HG03460 (cell line): ENCODE measurements at regions not wholly inside any gene's neighbourhood (a gene's known extent, or its start where the extent isn't known, plus 50 kb on each side); places are given as distances from the start of the nearest gene placed in this dataset.
"Not testable (repeated sequence)": the region's sequence is repeated elsewhere in the genome, so short reads cannot be mapped to it uniquely, and the experiment has no call there.

Experiments used
- ATAC-seq: cut with Tn5 transposase; IDR thresholded peaks from one replicate; pipeline ENCODE4 v1.9.1; 2021; ENCODE audit not compliant: unreplicated experiment

DNA sequence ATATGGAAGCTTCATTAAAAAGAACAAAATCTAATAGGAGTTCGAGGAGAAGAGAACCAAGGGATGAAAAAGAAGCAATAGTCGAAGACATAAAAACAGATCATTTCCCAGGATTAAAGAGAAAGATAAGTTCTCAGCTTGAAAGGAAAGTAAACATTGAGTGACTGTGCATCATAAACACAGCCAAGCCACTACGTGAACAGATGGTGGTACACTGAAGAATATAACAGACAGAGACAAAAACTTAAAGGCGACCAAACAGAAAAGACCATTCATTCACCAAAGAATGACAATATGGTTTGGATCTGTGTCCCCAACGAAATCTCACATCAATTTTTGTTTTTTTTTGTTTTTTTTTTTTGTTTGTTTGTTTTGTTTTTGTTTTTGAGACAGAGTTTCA is 210.8 kb upstream of the LINGO1 start:
- no peak for ATAC-seq

DNA sequence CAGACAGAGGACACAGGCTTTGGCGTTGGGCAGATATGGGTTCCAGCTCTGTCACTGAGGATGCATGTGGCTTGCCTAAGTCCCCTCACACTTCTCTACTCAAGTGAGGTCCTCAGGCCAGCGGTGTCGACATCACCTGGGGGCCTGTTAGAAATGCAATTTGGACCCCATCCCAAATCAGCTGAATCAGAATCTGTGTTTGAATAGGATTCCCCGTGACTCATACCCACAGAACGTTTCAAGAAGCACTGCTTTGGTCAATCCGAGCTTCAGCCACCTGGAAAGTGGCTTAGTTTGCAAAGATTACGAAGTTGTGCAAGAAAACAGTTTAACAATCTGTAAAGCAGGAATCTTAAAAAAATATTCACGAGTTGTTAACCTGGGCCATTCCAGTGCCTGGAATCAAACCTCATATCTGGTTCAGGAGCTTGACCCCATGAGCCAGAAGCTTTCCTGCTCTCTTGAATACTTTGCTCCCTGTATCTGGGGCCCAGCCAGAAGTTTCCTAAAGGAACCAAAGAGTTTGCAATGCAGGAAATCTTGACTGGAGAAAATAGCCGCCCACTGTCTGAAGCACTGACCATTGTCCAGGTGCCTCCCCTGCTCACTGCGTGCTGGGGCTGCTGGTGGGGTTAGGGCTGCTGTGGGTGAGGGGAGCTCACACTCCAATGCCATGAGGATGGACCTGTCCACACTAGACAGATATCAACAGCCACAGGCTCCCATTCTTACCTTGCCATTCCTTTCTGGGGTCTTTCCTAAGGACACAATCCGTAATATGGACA is 208.5 kb upstream of the LINGO1 start:
- no peak for ATAC-seq

DNA sequence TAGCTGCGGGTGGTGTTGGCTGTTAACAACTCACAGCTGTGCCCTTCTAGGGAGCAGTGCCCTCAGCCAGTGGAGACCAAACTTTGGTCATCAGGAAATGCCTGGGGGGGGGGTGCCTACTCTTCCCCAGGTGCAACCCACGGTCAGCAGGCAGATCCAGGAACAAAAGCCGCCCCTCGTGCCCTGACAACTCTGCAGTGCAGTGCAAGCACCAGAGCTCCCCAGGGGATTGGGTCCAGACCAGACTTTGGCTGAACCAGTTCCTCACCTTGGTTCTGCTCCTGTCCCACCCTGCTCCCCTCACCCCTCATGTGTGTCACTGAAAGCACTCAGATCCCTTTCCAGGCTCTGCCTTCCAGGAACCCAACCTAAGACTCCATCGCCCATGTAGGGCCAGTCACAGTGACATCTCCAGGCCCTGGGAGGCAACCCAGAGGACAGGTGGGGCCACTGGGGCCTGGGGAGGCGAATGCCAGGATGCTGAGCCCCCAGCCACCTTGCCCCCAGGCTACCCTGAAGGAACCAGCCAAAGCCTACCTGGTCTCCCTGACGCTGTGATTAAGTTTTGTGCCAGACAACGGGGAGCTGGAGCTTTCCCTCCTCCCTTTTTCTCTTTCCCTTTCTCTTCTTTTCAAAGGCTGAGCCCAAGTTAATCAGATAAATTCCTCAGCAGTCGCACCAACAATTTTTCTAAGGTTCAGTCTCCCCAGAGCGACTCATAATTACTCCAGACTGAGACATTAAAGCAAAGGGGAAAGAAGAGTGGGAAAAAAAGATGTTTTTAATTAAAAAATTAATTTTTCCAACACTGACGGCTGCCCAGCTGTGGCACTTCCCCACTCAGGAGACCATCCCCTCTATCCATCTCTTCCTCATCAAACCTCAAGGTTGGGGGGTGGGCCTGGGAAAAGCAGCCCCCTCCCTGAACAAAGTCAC is 207.5 kb upstream of the LINGO1 start:
- ATAC-seq: no peak

DNA sequence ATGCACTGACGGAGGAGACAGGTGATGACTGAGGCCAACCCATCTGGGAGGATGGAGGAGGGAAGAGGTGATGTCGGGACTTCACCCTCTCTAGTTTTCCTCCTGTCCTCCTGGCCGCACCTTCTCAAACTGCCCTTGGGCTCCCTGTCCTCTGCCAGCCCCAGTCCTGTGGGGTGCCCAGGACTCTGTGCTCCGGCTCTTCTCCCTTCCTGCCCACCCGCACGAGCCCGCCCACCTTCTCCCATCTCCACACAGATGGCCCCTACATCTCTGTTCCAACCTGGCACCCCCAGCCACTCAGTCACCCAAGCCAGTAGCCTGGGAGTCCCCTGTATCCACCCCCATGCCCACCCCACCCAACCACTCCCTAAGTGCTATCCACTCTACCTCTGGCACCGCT is 206.7 kb upstream of the LINGO1 start:
- no peak for ATAC-seq

DNA sequence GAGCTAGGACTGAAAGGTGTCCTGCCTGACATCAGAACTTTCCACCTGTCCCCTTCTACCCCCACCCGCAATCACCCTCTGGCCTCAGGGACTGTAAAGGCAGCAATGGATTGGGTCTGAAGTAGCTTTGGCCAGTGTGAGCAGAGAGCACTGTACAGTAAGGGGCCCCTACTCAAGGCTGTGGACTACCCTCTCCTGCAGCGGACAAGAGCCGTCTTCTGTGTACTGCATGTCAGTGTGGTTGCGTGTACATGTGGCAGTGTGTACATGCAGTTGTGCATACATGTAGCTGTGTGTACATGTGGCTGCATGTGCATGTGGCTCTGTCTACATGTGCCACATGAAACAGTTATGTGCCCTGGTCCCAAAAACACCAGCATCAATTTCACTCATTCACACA is 205.9 kb upstream of the LINGO1 start:
- no peak for ATAC-seq

DNA sequence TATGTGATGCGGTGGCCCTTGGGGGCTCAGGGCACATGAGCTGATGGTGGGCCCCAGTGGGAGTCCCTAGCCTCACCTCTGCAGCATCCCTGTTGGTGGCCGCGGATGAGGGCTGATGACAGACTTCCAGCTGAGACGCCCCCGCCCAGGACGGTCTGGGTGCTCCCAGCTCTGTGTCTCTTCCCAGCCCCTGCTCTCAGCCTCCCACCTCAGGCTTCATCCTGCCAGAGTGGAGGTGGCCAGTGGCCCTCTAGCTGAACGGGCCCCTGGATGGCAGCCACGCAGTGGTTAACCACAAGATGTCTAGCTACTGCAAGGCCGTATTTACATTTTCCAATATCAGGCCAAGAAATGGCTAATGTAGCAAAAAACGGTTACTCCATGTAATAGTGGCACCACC is 205.3 kb upstream of the LINGO1 start:
- ATAC-seq: no peak

DNA sequence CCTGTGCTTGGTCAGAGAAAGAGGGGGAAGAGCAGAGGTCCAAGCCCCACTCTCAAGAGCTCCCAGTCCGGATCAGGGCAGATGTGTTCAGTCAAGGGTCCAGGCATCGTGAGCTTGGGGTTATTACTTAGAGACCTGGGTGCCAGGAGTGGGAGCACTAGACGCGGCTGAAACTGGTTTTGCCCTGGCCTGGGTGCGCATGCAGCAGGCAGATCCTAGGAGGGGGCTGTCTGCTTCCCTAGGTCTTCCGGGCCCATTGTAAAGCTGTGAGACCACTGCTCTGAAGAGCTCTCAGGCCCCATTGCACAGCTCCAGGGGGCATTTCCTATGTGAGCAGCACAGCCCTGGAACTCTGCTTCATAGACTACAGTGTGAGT is 204.9 kb upstream of the LINGO1 start:
- no peak for ATAC-seq

DNA sequence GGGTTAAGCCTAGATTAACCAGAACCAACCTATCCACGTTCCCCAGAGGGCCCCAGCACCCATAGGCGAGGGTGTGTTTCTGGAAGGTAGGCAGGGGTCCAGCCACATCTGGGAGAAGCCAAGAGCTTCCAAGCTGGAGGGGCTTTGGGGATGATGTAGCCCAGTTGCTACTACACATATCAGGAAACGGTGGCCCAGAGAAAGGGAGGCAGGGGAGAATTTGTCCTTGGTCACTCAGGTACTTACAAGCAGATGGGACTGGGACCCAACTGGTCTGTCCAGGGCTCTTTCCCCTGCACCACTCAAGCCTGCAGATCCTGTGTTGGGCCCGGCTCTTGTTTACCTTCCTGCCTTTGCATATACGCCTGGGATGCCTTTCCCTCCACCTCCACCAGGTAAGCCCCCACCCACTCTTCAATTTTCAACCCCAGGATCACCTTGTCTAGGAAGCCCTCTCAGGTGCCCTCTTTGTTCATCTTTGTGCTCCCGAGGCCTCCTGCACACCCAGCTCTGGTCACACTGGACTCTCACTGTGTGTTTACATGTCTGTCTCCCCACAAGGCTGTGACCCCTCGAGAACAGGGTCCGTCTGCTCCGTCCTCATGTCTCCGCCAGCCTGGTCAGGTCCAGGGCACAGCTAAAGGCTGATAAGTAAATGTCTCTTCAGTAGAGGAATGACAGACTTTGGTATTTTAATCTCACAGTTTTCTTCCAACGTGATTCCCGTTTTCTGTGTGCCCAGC is 204.4 kb upstream of the LINGO1 start:
- no peak for ATAC-seq

DNA sequence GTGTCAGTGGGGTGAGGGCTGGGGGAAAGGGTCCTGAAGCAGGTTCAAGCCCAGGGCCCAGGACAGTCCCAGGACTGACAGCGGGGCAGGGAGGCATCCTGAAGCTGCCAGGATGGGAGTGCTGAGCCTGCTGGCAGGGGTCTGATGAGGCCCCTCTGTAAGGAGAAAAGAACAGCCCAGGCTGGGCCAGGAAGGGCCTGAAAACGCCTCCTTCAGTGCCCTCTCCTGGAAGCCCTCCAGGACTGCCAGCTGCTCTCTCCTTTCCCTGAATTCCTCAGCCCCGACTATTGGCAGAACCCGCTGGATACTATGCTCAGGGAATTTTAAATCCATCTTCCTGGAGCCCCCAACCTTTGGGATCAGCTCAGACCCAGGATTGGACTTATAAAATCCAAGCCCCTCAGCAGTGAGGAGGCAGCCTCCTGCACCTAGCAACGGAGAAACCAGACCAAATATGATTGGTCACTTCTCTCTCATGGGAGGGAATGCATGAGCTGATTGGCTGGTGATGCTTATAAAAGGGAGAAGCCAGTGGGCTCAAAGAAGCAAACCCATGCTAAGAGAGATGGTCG is 203.5 kb upstream of the LINGO1 start:
- no peak for ATAC-seq

DNA sequence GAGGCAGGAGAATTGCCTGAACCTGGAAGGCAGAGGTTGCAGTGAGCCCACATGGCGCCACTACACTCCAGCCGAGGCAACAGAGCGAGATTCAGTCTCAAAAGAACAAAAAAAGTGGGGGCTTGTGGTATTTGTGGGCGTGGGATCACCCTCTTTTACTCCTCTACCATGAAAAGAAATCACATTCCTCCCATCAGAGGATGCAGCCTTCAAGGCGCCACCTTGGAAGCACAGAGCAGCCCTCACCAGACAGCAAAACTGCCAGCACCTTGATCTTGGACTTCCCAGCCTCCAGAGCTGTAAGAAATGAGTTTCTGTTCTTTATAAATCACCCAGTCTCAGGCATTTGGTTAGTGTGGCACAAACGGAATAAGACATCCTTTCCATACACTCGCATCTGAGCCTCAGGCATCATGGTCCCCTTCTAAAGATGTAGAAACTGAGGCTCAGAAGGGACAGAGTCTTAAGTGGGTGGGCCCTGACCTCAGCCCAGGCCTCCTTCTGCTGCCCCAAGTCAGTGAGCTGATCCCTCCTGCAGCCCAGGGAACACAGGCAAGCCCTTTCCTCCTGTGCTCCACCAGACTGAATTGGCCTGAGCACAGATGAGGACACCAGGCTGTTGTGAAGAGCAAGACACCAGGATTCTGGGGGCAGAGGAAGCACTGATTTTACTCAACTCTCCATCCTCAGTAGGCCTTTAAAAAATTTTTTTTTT is 201.7 kb upstream of the LINGO1 start:
- no peak for ATAC-seq

DNA sequence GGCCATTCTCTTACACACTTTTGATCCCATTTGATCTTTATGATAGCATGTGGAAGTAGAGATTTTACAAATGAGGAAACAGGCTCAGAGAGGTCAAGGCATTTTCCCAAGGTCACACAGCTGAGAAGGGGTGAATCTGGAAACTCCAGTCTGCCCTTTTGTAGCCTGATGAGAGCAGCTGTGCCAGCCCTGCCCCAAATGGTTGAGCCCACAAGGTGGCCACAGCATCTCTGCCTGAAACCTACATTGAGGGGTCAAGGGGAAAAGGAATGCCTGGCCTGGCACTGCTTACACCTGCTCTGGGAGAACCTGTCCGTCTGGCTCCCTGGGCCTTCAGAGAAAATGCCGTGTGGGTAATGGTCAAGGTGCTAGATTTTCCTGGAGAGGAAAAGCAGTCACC is 200.2 kb upstream of the LINGO1 start:
- ATAC-seq: no peak

DNA sequence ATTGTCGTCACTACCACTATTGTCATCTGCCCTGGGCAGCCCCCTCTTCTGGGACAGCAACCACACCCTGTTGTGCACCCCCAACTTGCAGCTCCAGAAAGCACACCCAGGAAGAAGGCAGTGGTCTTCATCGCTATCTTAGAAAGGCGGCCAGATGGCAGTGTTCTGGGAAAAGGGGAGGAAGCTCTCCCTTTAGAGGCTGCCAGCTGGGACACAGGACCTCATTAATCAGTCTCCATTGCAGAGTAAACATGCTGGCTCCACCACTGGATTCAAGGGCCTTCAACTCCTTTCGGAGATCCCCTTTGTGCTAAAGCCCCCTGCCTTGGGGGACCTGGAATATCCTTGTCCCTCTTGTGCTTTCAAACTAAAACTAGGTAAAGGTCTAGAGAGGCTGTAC is 199.3 kb upstream of the LINGO1 start:
- no peak for ATAC-seq

DNA sequence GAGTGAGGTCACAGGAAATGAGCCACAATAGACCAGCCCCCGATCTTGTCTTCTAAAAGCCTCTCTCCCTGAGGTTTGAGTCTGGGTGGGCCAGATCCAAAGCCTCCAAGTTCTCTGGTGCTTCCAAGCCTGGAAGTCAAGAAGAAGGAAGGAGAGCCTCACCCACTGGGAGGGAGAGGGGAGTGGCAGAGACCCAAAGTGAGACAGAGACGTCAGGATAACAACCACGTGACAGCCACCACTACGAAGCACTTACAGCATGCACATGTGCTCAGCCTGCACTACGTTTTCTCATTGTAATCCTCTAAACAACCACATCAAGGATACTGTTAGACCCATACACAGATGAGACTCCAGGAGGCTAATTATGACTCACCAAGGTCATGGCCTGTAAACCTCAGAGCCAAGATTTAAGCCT is 197.3 kb upstream of the LINGO1 start:
- no peak for ATAC-seq

DNA sequence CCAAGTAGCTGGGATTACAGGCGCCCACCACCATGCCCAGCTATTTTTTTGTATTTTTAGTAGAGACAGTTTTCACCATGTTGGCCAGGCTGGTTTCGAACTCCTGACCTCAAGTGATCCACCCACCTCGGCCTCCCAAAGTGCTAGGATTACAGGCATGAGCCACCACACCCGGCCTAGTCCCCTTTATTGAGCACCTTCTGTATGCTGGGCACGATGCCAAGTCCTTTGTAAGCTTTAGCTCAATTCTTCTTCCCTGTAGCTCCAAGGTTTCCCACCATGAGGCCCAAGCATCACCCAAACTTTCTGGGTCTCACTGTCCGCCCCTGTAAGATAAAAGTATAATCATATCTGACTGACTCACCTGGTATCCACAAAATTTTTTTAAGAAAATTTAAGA is 196.6 kb upstream of the LINGO1 start:
- not testable (repeated sequence) for ATAC-seq

DNA sequence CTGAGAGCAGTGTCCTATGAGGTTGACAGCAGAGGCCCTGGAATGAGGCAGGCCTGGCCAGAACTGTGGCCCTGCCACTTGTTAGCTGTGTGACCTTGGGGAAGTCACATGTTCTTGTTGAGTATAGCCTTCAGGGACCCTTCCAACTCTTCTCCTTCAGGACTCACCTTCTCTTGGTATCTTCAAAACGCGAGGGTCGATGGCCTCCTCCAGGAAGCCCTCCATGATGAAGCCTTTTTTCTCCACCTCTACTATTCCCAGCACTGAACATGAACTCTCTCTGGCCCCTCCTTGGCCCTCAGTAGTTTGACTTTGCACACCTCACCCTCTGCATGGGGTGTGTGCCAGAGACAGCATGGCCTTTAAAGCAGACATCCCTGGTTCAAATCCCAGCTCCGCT is 195.1 kb upstream of the LINGO1 start:
- ATAC-seq: no peak

DNA sequence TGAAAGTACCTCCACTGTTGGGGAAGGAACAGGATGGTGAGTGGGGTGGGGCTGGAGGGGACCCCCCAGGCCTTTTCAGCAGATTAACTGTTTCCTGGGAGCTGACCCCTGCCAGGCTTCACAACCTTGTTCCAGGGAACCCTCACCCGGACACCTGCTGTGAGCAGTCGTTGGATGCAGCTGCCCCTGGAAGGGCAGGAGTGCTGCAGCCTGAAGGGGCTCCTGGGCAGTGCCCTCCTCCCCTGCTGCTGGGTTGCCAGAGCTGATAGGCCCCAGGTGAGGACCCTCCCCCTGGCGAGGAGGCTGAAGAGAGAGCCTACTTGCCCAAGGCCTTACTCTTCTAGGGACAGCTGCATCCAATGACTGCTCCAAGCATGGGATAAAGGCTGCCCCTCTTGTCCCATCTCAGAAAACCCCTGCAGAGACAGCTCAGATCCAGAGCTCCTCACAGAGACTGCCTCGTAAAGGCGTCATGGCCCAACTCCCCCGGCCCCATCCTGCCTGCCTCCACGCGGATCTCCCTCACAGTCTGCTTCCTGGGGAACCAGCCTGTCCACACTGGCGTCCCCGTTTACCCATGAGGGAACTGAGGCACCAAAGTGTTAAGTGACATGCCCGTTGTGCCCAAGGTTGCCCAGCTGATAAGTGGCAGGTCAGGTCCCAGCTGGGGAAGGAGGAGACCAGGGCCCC is 193.4 kb upstream of the LINGO1 start:
- ATAC-seq: no peak

DNA sequence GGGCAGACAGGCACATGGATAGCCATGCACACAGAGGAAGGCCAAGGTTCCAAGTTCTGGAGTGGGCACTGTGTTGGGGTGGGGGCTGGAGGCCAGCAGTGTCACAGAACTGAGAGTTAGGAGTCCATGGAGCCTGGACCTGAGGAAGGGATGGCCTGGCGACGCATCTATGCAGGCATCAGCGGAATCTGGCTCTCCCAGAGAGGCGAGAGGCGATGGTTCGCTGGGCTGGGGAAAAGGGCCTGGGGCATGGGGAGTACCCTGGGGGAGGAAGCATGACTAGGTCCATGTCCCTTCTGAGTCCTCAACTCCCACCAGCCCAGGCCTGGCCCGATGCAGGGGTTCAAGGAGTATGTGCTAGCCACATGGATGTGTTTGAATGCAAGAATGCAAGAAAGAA is 192.8 kb upstream of the LINGO1 start:
- ATAC-seq: no peak

DNA sequence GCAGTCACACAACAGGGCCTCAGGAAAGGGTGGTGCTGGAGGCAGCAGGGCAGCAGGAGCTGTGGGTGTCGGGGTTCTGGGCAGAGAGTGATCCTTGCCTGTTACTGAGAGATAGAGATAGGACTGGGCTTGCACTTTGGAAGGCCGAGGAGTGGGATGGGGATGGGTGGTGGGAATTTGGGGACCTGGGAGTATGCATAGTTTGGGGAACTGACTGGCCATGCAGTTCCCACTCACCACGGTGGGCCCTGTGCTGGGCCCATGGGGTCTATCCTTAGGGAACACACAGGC is 192.5 kb upstream of the LINGO1 start:
- ATAC-seq: no peak

DNA sequence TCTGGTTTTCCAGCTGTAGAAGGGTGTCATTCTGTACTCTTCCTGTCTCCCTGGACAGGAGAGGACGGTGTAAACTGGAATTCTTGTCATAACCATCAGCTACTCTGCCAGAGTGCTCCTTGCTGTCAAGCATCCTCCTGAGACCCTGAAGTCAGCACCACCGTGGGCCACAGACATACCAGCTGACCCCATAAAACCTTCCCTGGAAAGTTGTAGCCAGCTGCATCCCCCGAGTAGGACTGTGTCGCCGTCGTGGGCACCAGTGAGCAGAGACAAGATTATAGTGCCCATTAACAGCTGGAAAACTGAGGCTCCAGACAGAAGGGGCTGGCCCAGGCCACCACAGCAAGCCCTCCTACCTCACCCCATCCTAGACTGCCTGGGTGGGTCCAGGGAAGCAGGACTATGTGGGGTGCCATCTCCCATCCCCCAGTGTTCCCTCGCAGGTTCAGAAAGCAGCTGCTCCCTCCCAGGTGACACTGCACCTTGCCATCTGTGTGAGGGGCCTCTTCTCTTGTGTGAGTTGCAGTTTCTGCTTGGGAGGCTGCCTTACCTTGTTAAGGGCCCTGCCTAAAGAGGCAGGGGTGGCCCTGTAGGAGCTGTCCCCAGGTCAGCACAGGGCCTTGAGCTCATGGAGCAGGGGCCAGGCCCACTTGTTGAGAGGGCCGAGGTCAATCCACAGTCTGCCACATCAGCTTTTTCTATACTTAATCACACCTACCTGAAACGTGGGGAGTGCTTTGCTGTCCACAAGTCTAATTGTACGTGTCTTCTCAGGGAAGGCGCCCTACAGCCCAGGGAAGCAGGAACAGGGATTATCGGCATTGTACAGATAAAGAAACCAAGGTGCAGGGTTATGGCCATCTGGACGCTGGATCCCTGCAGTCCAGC is 191.9 kb upstream of the LINGO1 start:
- ATAC-seq: no peak
